HepG2 (cell line): ENCODE measurements at regions not wholly inside any gene's neighbourhood (a gene's known extent, or its start where the extent isn't known, plus 50 kb on each side); places are given as distances from the start of the nearest gene placed in this dataset.

ENCODE experiments used
- EP300 ChIP-seq, 3 experiments: sonication (generic) in 1 of 3; formaldehyde crosslinking in 1 of 3; IDR thresholded peaks; 2 replicates each; pipeline versions ENCODE4 v1.5.1 to v1.6.1; 2011 to 2020; ENCODE audit warnings: low read depth in 2 of 3, low read length in 2 of 3, borderline replicate concordance in 1 of 3, improper control_type of control experiment in 1 of 3, mild to moderate bottlenecking in 1 of 3, missing genetic modification reagents in 1 of 3, moderate library complexity in 1 of 3
- FOXO1 ChIP-seq: sonication (generic); formaldehyde crosslinking; IDR thresholded peaks from 2 replicates; pipeline ENCODE4 v1.4.0; 2020; ENCODE audit warnings: missing genetic modification reagents
- MEF2D ChIP-seq: sonication (generic); formaldehyde crosslinking; IDR thresholded peaks from 2 replicates; pipeline ENCODE4 v1.5.1; 2020; ENCODE audit warnings: mild to moderate bottlenecking, missing genetic modification reagents
- RAD21 ChIP-seq: fragments of 450-650 bp; formaldehyde crosslinking; IDR thresholded peaks from 2 replicates; pipeline ENCODE4 v1.5.0; 2020; ENCODE audit warnings: mild to moderate bottlenecking
- SOX6 ChIP-seq, 2 experiments: fragments of 450-650 bp in 1 of 2; sonication (generic) in 1 of 2; formaldehyde crosslinking in 1 of 2; IDR thresholded peaks; 2 replicates each; pipeline versions ENCODE4 v1.4.0 to v1.6.1; 2017 to 2020; ENCODE audit warnings: antibody characterized with exemption in 1 of 2, mild to moderate bottlenecking in 1 of 2, missing genetic modification reagents in 1 of 2
- ZBTB7A ChIP-seq: sonication (generic); formaldehyde crosslinking; IDR thresholded peaks from 2 replicates; pipeline ENCODE4 v1.8.0; 2022; ENCODE audit warnings: mild to moderate bottlenecking, missing genetic modification reagents
- ZBTB8A ChIP-seq: sonication (generic); formaldehyde crosslinking; IDR thresholded peaks from 2 replicates; pipeline ENCODE4 v1.4.0; 2020; ENCODE audit warnings: mild to moderate bottlenecking, low read depth, missing genetic modification reagents, borderline replicate concordance
- ZNF143 ChIP-seq: sonication (generic); formaldehyde crosslinking; IDR thresholded peaks from 2 replicates; pipeline ENCODE4 v1.4.0; 2020; ENCODE audit warnings: missing genetic modification reagents
- ZNF274 ChIP-seq: sonication (generic); formaldehyde crosslinking; IDR thresholded peaks from 2 replicates; pipeline ENCODE4 v1.5.1; 2020; ENCODE audit warnings: mild to moderate bottlenecking, missing genetic modification reagents
- ZNF333 ChIP-seq: sonication (generic); formaldehyde crosslinking; IDR thresholded peaks from 2 replicates; pipeline ENCODE4 v1.4.0; 2020; ENCODE audit warnings: mild to moderate bottlenecking, missing genetic modification reagents, borderline replicate concordance
- ZNF34 ChIP-seq: sonication (generic); formaldehyde crosslinking; IDR thresholded peaks from 2 replicates; pipeline ENCODE4 v1.4.0; 2020; ENCODE audit warnings: mild to moderate bottlenecking, missing genetic modification reagents, borderline replicate concordance
- TF ChIP-seq, protein P1 (sequence below): sonication (generic); formaldehyde crosslinking; IDR thresholded peaks from 2 replicates; pipeline ENCODE4 v1.5.0; 2020; ENCODE audit warnings: mild to moderate bottlenecking, missing genetic modification reagents, moderate library complexity
- TF ChIP-seq, protein P2 (sequence below): sonication (generic); formaldehyde crosslinking; IDR thresholded peaks from 2 replicates; pipeline ENCODE4 v1.4.0; 2020; ENCODE audit warnings: missing genetic modification reagents

- no peak for TF ChIP-seq ZBTB8A
- no peak for TF ChIP-seq ZBTB7A
- no peak for TF ChIP-seq MEF2D (CRISPR knock-in tag)
- no peak for TF ChIP-seq ZNF333 (CRISPR knock-in tag)
- TF ChIP-seq, protein P1, sequence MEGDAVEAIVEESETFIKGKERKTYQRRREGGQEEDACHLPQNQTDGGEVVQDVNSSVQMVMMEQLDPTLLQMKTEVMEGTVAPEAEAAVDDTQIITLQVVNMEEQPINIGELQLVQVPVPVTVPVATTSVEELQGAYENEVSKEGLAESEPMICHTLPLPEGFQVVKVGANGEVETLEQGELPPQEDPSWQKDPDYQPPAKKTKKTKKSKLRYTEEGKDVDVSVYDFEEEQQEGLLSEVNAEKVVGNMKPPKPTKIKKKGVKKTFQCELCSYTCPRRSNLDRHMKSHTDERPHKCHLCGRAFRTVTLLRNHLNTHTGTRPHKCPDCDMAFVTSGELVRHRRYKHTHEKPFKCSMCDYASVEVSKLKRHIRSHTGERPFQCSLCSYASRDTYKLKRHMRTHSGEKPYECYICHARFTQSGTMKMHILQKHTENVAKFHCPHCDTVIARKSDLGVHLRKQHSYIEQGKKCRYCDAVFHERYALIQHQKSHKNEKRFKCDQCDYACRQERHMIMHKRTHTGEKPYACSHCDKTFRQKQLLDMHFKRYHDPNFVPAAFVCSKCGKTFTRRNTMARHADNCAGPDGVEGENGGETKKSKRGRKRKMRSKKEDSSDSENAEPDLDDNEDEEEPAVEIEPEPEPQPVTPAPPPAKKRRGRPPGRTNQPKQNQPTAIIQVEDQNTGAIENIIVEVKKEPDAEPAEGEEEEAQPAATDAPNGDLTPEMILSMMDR (CRISPR knock-in tag), result no peak
- TF ChIP-seq ZNF34 (CRISPR knock-in tag), result no peak
- TF ChIP-seq ZNF274, result no peak
- TF ChIP-seq EP300 (IDR thresholded peaks at IDR 0.05; ENCODE audit: low read depth in 2 of 2, low read length in 2 of 2), result no peak
- no peak for TF ChIP-seq EP300 (CRISPR knock-in tag; IDR thresholded peaks at IDR 0.05; ENCODE audit: borderline replicate concordance)
- TF ChIP-seq, protein P2, sequence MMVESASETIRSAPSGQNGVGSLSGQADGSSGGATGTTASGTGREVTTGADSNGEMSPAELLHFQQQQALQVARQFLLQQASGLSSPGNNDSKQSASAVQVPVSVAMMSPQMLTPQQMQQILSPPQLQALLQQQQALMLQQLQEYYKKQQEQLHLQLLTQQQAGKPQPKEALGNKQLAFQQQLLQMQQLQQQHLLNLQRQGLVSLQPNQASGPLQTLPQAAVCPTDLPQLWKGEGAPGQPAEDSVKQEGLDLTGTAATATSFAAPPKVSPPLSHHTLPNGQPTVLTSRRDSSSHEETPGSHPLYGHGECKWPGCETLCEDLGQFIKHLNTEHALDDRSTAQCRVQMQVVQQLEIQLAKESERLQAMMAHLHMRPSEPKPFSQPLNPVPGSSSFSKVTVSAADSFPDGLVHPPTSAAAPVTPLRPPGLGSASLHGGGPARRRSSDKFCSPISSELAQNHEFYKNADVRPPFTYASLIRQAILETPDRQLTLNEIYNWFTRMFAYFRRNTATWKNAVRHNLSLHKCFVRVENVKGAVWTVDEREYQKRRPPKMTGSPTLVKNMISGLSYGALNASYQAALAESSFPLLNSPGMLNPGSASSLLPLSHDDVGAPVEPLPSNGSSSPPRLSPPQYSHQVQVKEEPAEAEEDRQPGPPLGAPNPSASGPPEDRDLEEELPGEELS, result no peak
- no peak for TF ChIP-seq FOXO1 (CRISPR knock-in tag)
- TF ChIP-seq SOX6 (IDR thresholded peaks at IDR 0.05), result no peak
- no peak for TF ChIP-seq SOX6 (CRISPR knock-in tag; IDR thresholded peaks at IDR 0.05)
- TF ChIP-seq ZNF143 (CRISPR knock-in tag), result no peak
- TF ChIP-seq RAD21 (CRISPR knock-in tag), result no peak
Observed at GRCh38 chr1:227445092-227445674, 118.2 kb upstream of the ZNF678 start.
